B cell (primary cell): ENCODE measurements at regions not wholly inside any gene's neighbourhood (a gene's known extent, or its start where the extent isn't known, plus 50 kb on each side); places are given as distances from the start of the nearest gene placed in this dataset.

Experiments used
- ATAC-seq: fragments of 200-7000 bp; cut with Tn5 transposase; one replicate; pipeline ENCODE4 v1.10.0; 2021; ENCODE audit warnings: low read depth, mild to moderate bottlenecking, moderate number of reproducible peaks, moderate library complexity
- CTCF ChIA-PET: fragments of 350-600 bp; sonication (Branson Sonifier 250); formaldehyde crosslinking; loops from one replicate; lab custom pipeline; 2021; ENCODE audit warnings: antibody characterized with exemption, inconsistent platforms; lab: Charles Lee
- POLR2A ChIA-PET: fragments of 350-600 bp; sonication (Branson Sonifier 250); formaldehyde crosslinking; loops from one replicate; lab custom pipeline; 2021; ENCODE audit warnings: antibody characterized with exemption; lab: Charles Lee
- DNase-seq: peaks from one replicate; pipeline ENCODE4 v3.0.0; 2013
- H2AFZ ChIP-seq: 2 replicates; pipeline ENCODE4 v1.6.1; 2012; ENCODE audit warnings: mild to moderate bottlenecking, low read depth, low read length; ENCODE audit not compliant: insufficient read depth, poor library complexity, severe bottlenecking
- H3K27ac ChIP-seq, 2 donors: 1 replicate in 1 of 2; 2 replicates in 1 of 2; pipeline ENCODE4 v1.5.1; 2012 to 2013; ENCODE audit warnings: low read length in 2 of 2, mild to moderate bottlenecking in 2 of 2, moderate library complexity in 1 of 2
- H3K27me3 ChIP-seq, 4 experiments: fragments of 200-600 bp in 1 of 4; sonication (generic) in 1 of 4; replicated peaks in 1 of 4; 1 replicate in 2 of 4; 2 replicates in 2 of 4; pipeline versions ENCODE4 v1.6.1 to v1.7.0; 2013 to 2016; ENCODE audit warnings: low read length in 3 of 4, mild to moderate bottlenecking in 2 of 4, mixed read lengths in 1 of 4, moderate library complexity in 1 of 4; ENCODE audit not compliant: insufficient read depth in 4 of 4, control insufficient read depth in 3 of 4; ENCODE audit errors: control extremely low read depth in 1 of 4
- H3K36me3 ChIP-seq, 2 experiments: replicated peaks in 1 of 2; 1 replicate in 1 of 2; 2 replicates in 1 of 2; pipeline versions ENCODE4 v1.6.1 to v1.7.1; 2013; ENCODE audit warnings: low read length in 1 of 2; ENCODE audit not compliant: insufficient read depth in 2 of 2, control insufficient read depth in 1 of 2; ENCODE audit errors: control extremely low read depth in 1 of 2, extremely low read depth in 1 of 2
- H3K4me1 ChIP-seq, 2 donors: fragments of 200-600 bp in 1 of 2; sonication (generic) in 1 of 2; 1 replicate in 1 of 2; 2 replicates in 1 of 2; pipeline versions ENCODE4 v1.5.1 to v1.6.1; 2013 to 2017; ENCODE audit warnings: low read length in 2 of 2; ENCODE audit not compliant: control insufficient read depth in 2 of 2, insufficient read depth in 2 of 2
- H3K4me2 ChIP-seq: replicated peaks from 2 replicates; pipeline ENCODE3; 2012; ENCODE audit warnings: mild to moderate bottlenecking, low read depth, low read length; ENCODE audit not compliant: poor library complexity, severe bottlenecking
- H3K4me3 ChIP-seq, 5 experiments: fragments of 200-600 bp in 1 of 5; sonication (generic) in 1 of 5; 1 replicate in 3 of 5; 2 replicates in 2 of 5; pipeline versions ENCODE4 v1.5.1 to v1.7.0; 2011 to 2016; ENCODE audit warnings: low read length in 4 of 5, mild to moderate bottlenecking in 4 of 5, low read depth in 2 of 5, control low read depth in 1 of 5, moderate library complexity in 1 of 5; ENCODE audit not compliant: insufficient read depth in 1 of 5; ENCODE audit errors: control extremely low read depth in 1 of 5, extremely low read depth in 1 of 5
- H3K79me2 ChIP-seq: fragments of 200-600 bp; sonication (generic); one replicate; pipeline ENCODE4 v1.6.0; 2016; ENCODE audit warnings: low read length; ENCODE audit not compliant: control insufficient read depth, insufficient read depth
- H3K9ac ChIP-seq: fragments of 200-600 bp; sonication (generic); 2 replicates; pipeline ENCODE4 v1.6.1; 2017; ENCODE audit warnings: mild to moderate bottlenecking, low read length, moderate library complexity
- H3K9me3 ChIP-seq, 3 donors: one replicate each; pipeline versions ENCODE4 v1.6.1 to v1.7.1; 2013; ENCODE audit warnings: low read length in 2 of 3; ENCODE audit not compliant: control insufficient read depth in 2 of 3, insufficient read depth in 1 of 3; ENCODE audit errors: control extremely low read depth in 1 of 3
- H4K20me1 ChIP-seq: 2 replicates; pipeline ENCODE4 v1.6.0; 2012; ENCODE audit warnings: mild to moderate bottlenecking, low read length; ENCODE audit not compliant: insufficient read depth, control insufficient read depth, poor library complexity, severe bottlenecking
- H3K27ac Mint-ChIP-seq: one replicate; pipeline ENCODE4 v1.8.0; 2021; ENCODE audit warnings: mixed read lengths
- H3K27me3 Mint-ChIP-seq: one replicate; pipeline ENCODE4 v1.8.0; 2021; ENCODE audit warnings: mixed read lengths
- H3K4me1 Mint-ChIP-seq: one replicate; pipeline ENCODE4 v1.8.0; 2021; ENCODE audit warnings: mixed read lengths
- H3K4me3 Mint-ChIP-seq: one replicate; pipeline ENCODE4 v1.8.0; 2021; ENCODE audit warnings: mixed read lengths
- H3K9me3 Mint-ChIP-seq: one replicate; pipeline ENCODE4 v1.8.0; 2022; ENCODE audit warnings: mixed read lengths; ENCODE audit not compliant: insufficient read depth
- EZH2 ChIP-seq: IDR thresholded peaks from 2 replicates; pipeline ENCODE4 v1.6.1; 2012; ENCODE audit warnings: borderline replicate concordance, low read depth, mild to moderate bottlenecking, moderate library complexity, low read length; ENCODE audit not compliant: insufficient read depth, poor library complexity, severe bottlenecking
- WGBS: methylation state at CpG from one replicate; pipeline ENCODE4 v1.1.5; 2013; ENCODE audit warnings: missing lambda C conversion rate; ENCODE audit not compliant: insufficient coverage; 5-methylcytosine and 5-hydroxymethylcytosine counted together
- intact Hi-C: fragments of 100-400 bp; cut with micrococcal nuclease; formaldehyde crosslinking; loops from one replicate; pipeline ENCODE4 v1.10.0; 2022
- TF ChIP-seq, protein P1 (sequence below): fragments of 200-600 bp; IDR thresholded peaks from one replicate; pipeline ENCODE4 v1.8.0; 2022; ENCODE audit warnings: antibody characterized with exemption, mild to moderate bottlenecking

DNA sequence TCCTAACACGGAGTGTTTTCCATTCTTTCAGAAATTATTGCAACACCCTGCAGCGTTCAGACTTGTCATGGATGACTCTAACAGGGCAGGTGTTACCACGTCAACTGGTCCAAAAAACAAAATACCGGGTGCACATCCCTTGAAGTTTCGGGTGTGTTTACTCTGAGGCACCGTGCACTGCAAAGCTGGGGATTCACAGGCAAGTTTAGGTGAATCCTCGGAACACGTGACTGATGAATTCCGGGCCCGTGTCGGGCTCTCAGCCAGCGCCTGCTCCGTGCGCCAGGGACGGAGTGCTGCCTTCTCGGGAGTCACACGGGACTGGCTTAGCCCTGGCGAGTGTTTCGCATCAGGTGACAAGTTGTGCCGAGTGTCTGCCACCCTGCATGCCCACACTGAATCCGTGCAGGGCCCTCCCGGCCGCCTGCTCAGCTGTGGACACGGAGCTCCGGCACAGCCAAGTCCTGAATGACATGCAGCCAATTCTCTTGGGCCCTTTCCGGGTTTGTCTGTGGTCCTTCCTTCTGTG is 66.0 kb upstream of the IRX4 start:
- ATAC-seq (no peak), DNase-seq (no peak)
- no peaks in the 10 kb centered on the region for H3K9me3 Mint-ChIP-seq
- H3K9ac ChIP-seq = no peak overlapping the region
- TF ChIP-seq, protein P1, sequence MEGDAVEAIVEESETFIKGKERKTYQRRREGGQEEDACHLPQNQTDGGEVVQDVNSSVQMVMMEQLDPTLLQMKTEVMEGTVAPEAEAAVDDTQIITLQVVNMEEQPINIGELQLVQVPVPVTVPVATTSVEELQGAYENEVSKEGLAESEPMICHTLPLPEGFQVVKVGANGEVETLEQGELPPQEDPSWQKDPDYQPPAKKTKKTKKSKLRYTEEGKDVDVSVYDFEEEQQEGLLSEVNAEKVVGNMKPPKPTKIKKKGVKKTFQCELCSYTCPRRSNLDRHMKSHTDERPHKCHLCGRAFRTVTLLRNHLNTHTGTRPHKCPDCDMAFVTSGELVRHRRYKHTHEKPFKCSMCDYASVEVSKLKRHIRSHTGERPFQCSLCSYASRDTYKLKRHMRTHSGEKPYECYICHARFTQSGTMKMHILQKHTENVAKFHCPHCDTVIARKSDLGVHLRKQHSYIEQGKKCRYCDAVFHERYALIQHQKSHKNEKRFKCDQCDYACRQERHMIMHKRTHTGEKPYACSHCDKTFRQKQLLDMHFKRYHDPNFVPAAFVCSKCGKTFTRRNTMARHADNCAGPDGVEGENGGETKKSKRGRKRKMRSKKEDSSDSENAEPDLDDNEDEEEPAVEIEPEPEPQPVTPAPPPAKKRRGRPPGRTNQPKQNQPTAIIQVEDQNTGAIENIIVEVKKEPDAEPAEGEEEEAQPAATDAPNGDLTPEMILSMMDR = no peak
- no peak for TF ChIP-seq EZH2
- H3K9me3 ChIP-seq = peaks cover 0 to 3% (median 0%) of the 10 kb centered on the region in 3 donors
- H3K36me3 ChIP-seq = no peaks in the 10 kb centered on the region
- no peak overlapping the region for H3K4me3 Mint-ChIP-seq
- no peak overlapping the region for H2AFZ ChIP-seq
- ChIA-PET CTCF (no interaction called here), POLR2A (no interaction called here)
- no peak overlapping the region for H3K27ac Mint-ChIP-seq
- H3K27me3 Mint-ChIP-seq = peaks cover 23% of the 10 kb centered on the region
- H3K27ac ChIP-seq = no peak overlapping the region
- H3K79me2 ChIP-seq = no peaks in the 10 kb centered on the region
- no peaks in the 10 kb centered on the region for H4K20me1 ChIP-seq
- peaks cover 0 to 5% (median under 1%) of the 10 kb centered on the region in 4 experiments for H3K27me3 ChIP-seq
- H3K4me3 ChIP-seq = no peak overlapping the region
- WGBS = 83% methylated on average over 26 of the region's 26 CpGs
- H3K4me1 Mint-ChIP-seq = no peaks in the 10 kb centered on the region
- H3K4me1 ChIP-seq = no peaks in the 10 kb centered on the region
- H3K4me2 ChIP-seq = no peak overlapping the region
- intact Hi-C loops = no loop called here

DNA sequence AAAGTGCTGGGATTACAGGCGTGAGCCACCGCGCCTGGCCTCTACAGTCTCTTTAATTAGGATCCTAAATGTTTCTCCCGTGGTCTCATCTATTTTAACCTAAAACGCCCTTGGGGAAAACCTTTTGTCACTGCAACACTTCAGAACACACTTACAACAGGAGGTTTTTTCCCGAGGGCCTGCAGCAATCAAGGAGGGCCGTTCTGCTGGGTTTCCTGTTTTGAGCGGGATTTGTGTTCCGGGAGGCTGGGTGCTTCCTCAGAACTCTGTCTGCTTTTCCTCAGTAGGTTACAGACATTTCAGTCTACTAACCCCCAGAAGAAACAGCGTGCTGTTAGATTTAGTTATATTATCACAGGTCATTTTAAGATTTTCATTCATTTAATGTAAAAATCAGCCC is 65.4 kb upstream of the IRX4 start:
- ATAC-seq = no peak
- 46% methylated on average over 5 of the region's 10 CpGs for whole genome bisulfite sequencing
- H3K27ac Mint-ChIP-seq = no peak overlapping the region

More for the DNA sequence above, 65.4 kb upstream of the IRX4 start:
- intact Hi-C loops = no loop called here
- Histone ChIP-seq H4K20me1 (no peaks in the 10 kb centered on the region), H3K9me3 (peaks cover 0 to 3% (median 0%) of the 10 kb centered on the region in 3 donors), H3K36me3 (no peaks in the 10 kb centered on the region), H2AFZ (no peak overlapping the region), H3K4me3 (no peak overlapping the region), H3K9ac (no peak overlapping the region), H3K27me3 (peaks cover 0 to 5% (median 0%) of the 10 kb centered on the region in 4 experiments), H3K79me2 (no peaks in the 10 kb centered on the region), H3K27ac (no peak overlapping the region), H3K4me2 (no peak overlapping the region), H3K4me1 (no peaks in the 10 kb centered on the region)
- peaks cover 23% of the 10 kb centered on the region for H3K27me3 Mint-ChIP-seq
- no peak for DNase-seq
- CTCF ChIA-PET = no interaction called here
- no peak overlapping the region for H3K4me3 Mint-ChIP-seq
- POLR2A ChIA-PET = no interaction called here
- H3K4me1 Mint-ChIP-seq = no peaks in the 10 kb centered on the region
- TF ChIP-seq, protein P1 = no peak
- no peak for TF ChIP-seq EZH2
- no peaks in the 10 kb centered on the region for H3K9me3 Mint-ChIP-seq
